ENCODE measurements at regions not wholly inside any gene's neighbourhood (a gene's known extent, or its start where the extent isn't known, plus 50 kb on each side); places are given as distances from the start of the nearest gene placed in this dataset.

- H3K4me2 ChIP-seq (ENCODE audit: low read depth, low read length), result no peak overlapping the region
- H3K18ac ChIP-seq (ENCODE audit: low read depth, low read length), result no peak overlapping the region
- intact Hi-C loops (cut with micrococcal nuclease) (no loop called here), in situ Hi-C loops (cut with MboI; ENCODE audit: low sequenced_read_pairs) (no loop called here), dilution Hi-C loops (cut with HindIII; ENCODE audit: low sequenced_read_pairs, unreplicated experiment) (no loop called here)
- no peak overlapping the region for H4K91ac ChIP-seq (ENCODE audit: insufficient read depth, low read depth, low read length)
- no peak overlapping the region for H2AFZ ChIP-seq (replicated peaks; ENCODE audit: low read length, poor library complexity)
- no peaks in the 10 kb centered on the region for H3K36me3 ChIP-seq (ENCODE audit: control insufficient read depth, insufficient read depth, low read length)
- POLR2A ChIA-PET (ENCODE audit: unreplicated experiment), result no interaction called here
- no peak for ATAC-seq (ENCODE audit: low read depth)
- no peak for DNase-seq
- no peak overlapping the region for H2AK5ac ChIP-seq (ENCODE audit: low read depth, low read length)
- H3K27ac ChIP-seq (ENCODE audit: insufficient read depth, low read length), result no peak overlapping the region
- no peaks in the 10 kb centered on the region for H3K79me1 ChIP-seq (ENCODE audit: low read depth in 1 of 2, low read length in 2 of 2)
- H4K8ac ChIP-seq (ENCODE audit: low read depth in 2 of 2, low read length in 2 of 2), result no peak overlapping the region
- no peak overlapping the region for H3K9ac ChIP-seq (ENCODE audit: low read depth, low read length)
- H4K20me1 ChIP-seq (ENCODE audit: insufficient read depth, low read length), result no peaks in the 10 kb centered on the region
- BruUV-seq (replicated peaks), result no TSS peak
- no peak overlapping the region for H3K4me3 ChIP-seq (ENCODE audit: insufficient read depth, low read depth, low read length)
- H3K9me3 ChIP-seq (ENCODE audit: control insufficient read depth, insufficient read depth, low read length), result no peaks in the 10 kb centered on the region
- H2AK9ac ChIP-seq (replicated peaks; ENCODE audit: low read depth, low read length, poor library complexity), result no peak overlapping the region
- H2BK20ac ChIP-seq (ENCODE audit: low read depth, low read length), result no peak overlapping the region
- H3K9me1 ChIP-seq (ENCODE audit: insufficient read depth, low read length), result no peaks in the 10 kb centered on the region
- H2BK120ac ChIP-seq (ENCODE audit: low read depth, low read length), result no peak overlapping the region
- H4K5ac ChIP-seq (ENCODE audit: low read depth, low read length), result no peak overlapping the region
- TF ChIP-seq SMC3 (IDR thresholded peaks at IDR 0.05; ENCODE audit: low read depth, low read length), result no peak
- no peak for TF ChIP-seq MXI1 (IDR thresholded peaks at IDR 0.05; ENCODE audit: borderline replicate concordance, low read depth, low read length)
- no peak for TF ChIP-seq CTCF (conservative IDR thresholded peaks at IDR 0.05; ENCODE audit: low read depth, low read length)
- TF ChIP-seq MAFK (IDR thresholded peaks at IDR 0.05; ENCODE audit: low read depth, low read length), result no peak
- TF ChIP-seq MAZ (IDR thresholded peaks at IDR 0.05; ENCODE audit: borderline replicate concordance, low read depth, low read length), result no peak
- no peak for TF ChIP-seq ELK1 (IDR thresholded peaks at IDR 0.05; ENCODE audit: borderline replicate concordance, low read depth, low read length)
- TF ChIP-seq NFE2L2 (IDR thresholded peaks at IDR 0.05; ENCODE audit: low read depth, low read length), result no peak
- no peak for TF ChIP-seq CEBPB (IDR thresholded peaks at IDR 0.05; ENCODE audit: low read depth, low read length)
- no peak for TF ChIP-seq POLR2A (IDR thresholded peaks at IDR 0.05; ENCODE audit: low read depth, low read length)
- TF ChIP-seq RCOR1 (IDR thresholded peaks at IDR 0.05; ENCODE audit: insufficient replicate concordance, low read length), result no peak
- no peak for TF ChIP-seq FOS (IDR thresholded peaks at IDR 0.05; ENCODE audit: low read depth, low read length)
- TF ChIP-seq RFX5 (IDR thresholded peaks at IDR 0.05; ENCODE audit: low read depth, low read length), result no peak
- TF ChIP-seq BHLHE40 (IDR thresholded peaks at IDR 0.05; ENCODE audit: low read depth, low read length), result no peak
- TF ChIP-seq RAD21 (IDR thresholded peaks at IDR 0.05; ENCODE audit: low read length), result no peak
- TF ChIP-seq CHD1 (IDR thresholded peaks at IDR 0.05; ENCODE audit: low read depth, low read length), result no peak
- no peak for TF ChIP-seq USF2 (IDR thresholded peaks at IDR 0.05; ENCODE audit: low read depth, low read length)
- no peak overlapping the region for H2BK5ac ChIP-seq (ENCODE audit: low read depth, low read length, poor library complexity, severe bottlenecking)
- H2BK15ac ChIP-seq (ENCODE audit: low read depth, low read length), result no peak overlapping the region
- CTCF ChIA-PET, result no interaction called here
- no peak overlapping the region for H3K14ac ChIP-seq (replicated peaks; ENCODE audit: low read depth, low read length)
- no peak overlapping the region for H3K56ac ChIP-seq (ENCODE audit: extremely low read depth, insufficient read depth, low read length)
- H3K23ac ChIP-seq (ENCODE audit: low read depth, low read length), result no peak overlapping the region
- no peaks in the 10 kb centered on the region for H3K4me1 ChIP-seq (ENCODE audit: control insufficient read depth, insufficient read depth, low read length)
- H3K27me3 ChIP-seq (ENCODE audit: control insufficient read depth, insufficient read depth, low read length), result peaks cover 20% of the 10 kb centered on the region
- H3K4ac ChIP-seq (ENCODE audit: low read depth, low read length), result no peak overlapping the region
- no CpG with 5 or more reads among the region's 3 CpGs for WGBS, 2 experiments (ENCODE audit: extremely low coverage in 2 of 2, insufficient read length in 1 of 2)
Observed at GRCh38 chr3:11739706-11740105, 96.0 kb upstream of the VGLL4 start.

Data from IMR-90 (cell line).